B cell (primary cell): ENCODE measurements at regions not wholly inside any gene's neighbourhood (a gene's known extent, or its start where the extent isn't known, plus 50 kb on each side); places are given as distances from the start of the nearest gene placed in this dataset.
"Not testable (repeated sequence)": the region's sequence is repeated elsewhere in the genome, so short reads cannot be mapped to it uniquely, and the experiment has no call there.

Experiments
- CTCF ChIP-seq: fragments of 200-600 bp; IDR thresholded peaks from one replicate; pipeline ENCODE4 v1.8.0; 2022; ENCODE audit warnings: antibody characterized with exemption, mild to moderate bottlenecking
- EZH2 ChIP-seq: IDR thresholded peaks from 2 replicates; pipeline ENCODE4 v1.6.1; 2012; ENCODE audit warnings: borderline replicate concordance, low read depth, mild to moderate bottlenecking, moderate library complexity, low read length; ENCODE audit not compliant: insufficient read depth, poor library complexity, severe bottlenecking

GRCh38 chr9:68639261-68639660 lies 65.8 kb upstream of the PIP5K1B start:
- TF ChIP-seq CTCF, EZH2: not testable (repeated sequence)
